Naive thymus-derived CD4-positive, alpha-beta T cell (primary cell): ENCODE measurements at regions not wholly inside any gene's neighbourhood (a gene's known extent, or its start where the extent isn't known, plus 50 kb on each side); places are given as distances from the start of the nearest gene placed in this dataset.

Source experiments
- ATAC-seq: fragments of 150-1000 bp; cut with Tn5 transposase; 2 replicates; pipeline ENCODE4 v1.10.0; 2021; ENCODE audit warnings: mild to moderate bottlenecking, moderate library complexity
- CTCF ChIA-PET: fragments of 350-600 bp; sonication (Branson Sonifier 250); formaldehyde crosslinking; loops from one replicate; lab custom pipeline; 2021; ENCODE audit warnings: antibody characterized with exemption; lab: Charles Lee
- POLR2A ChIA-PET: fragments of 350-600 bp; sonication (Branson Sonifier 250); formaldehyde crosslinking; loops from one replicate; lab custom pipeline; 2021; ENCODE audit warnings: antibody characterized with exemption, inconsistent platforms; lab: Charles Lee
- DNase-seq, 9 donors: peaks; one replicate each; pipeline versions ENCODE4 v3.0.0 to v3.0.0-alpha.2; 2020 to 2022; ENCODE audit warnings: mixed read lengths in 1 of 9
- H3K27ac ChIP-seq: one replicate; pipeline ENCODE4 v1.7.0; 2013; ENCODE audit warnings: mild to moderate bottlenecking, low read depth, low read length, moderate library complexity
- H3K27me3 ChIP-seq, 2 donors: one replicate each; pipeline ENCODE4 v1.7.0; 2013; ENCODE audit warnings: low read length in 2 of 2, mild to moderate bottlenecking in 2 of 2, moderate library complexity in 2 of 2; ENCODE audit not compliant: control insufficient read depth in 2 of 2, insufficient read depth in 2 of 2
- H3K36me3 ChIP-seq, 3 experiments: 1 replicate in 2 of 3; 2 replicates in 1 of 3; pipeline ENCODE4 v1.7.0; 2013; ENCODE audit warnings: low read length in 3 of 3, mild to moderate bottlenecking in 3 of 3, moderate library complexity in 1 of 3; ENCODE audit not compliant: insufficient read depth in 3 of 3, control insufficient read depth in 2 of 3
- H3K4me1 ChIP-seq, 2 donors: one replicate each; pipeline ENCODE4 v1.7.0; 2013; ENCODE audit warnings: low read length in 2 of 2, mild to moderate bottlenecking in 2 of 2, moderate library complexity in 1 of 2; ENCODE audit not compliant: control insufficient read depth in 2 of 2, insufficient read depth in 2 of 2
- H3K4me3 ChIP-seq: 2 replicates; pipeline ENCODE4 v1.7.0; 2013; ENCODE audit warnings: mild to moderate bottlenecking, low read length
- H3K9me3 ChIP-seq, 3 experiments: 1 replicate in 2 of 3; 2 replicates in 1 of 3; pipeline ENCODE4 v1.7.0; 2013; ENCODE audit warnings: low read length in 3 of 3; ENCODE audit not compliant: control insufficient read depth in 2 of 3
- H3K27ac Mint-ChIP-seq, 9 donors: one replicate each; pipeline ENCODE4 v1.8.0; 2020 to 2022; ENCODE audit warnings: mixed read lengths in 9 of 9, mild to moderate bottlenecking in 8 of 9, moderate library complexity in 5 of 9, inconsistent platforms in 2 of 9
- H3K27me3 Mint-ChIP-seq, 5 donors: one replicate each; pipeline ENCODE4 v1.8.0; 2021 to 2022; ENCODE audit warnings: mixed read lengths in 5 of 5, mild to moderate bottlenecking in 1 of 5
- H3K36me3 Mint-ChIP-seq, 5 donors: one replicate each; pipeline ENCODE4 v1.8.0; 2020 to 2022; ENCODE audit warnings: mixed read lengths in 5 of 5, mild to moderate bottlenecking in 3 of 5, inconsistent platforms in 1 of 5
- H3K4me1 Mint-ChIP-seq, 7 donors: one replicate each; pipeline ENCODE4 v1.8.0; 2020 to 2022; ENCODE audit warnings: mixed read lengths in 7 of 7, mild to moderate bottlenecking in 3 of 7, inconsistent platforms in 1 of 7
- H3K4me3 Mint-ChIP-seq, 10 donors: one replicate each; pipeline ENCODE4 v1.8.0; 2020 to 2022; ENCODE audit warnings: mild to moderate bottlenecking in 10 of 10, mixed read lengths in 10 of 10, moderate library complexity in 6 of 10, inconsistent platforms in 2 of 10
- H3K9me3 Mint-ChIP-seq, 11 donors: one replicate each; pipeline ENCODE4 v1.8.0; 2020 to 2022; ENCODE audit warnings: mixed read lengths in 11 of 11, mild to moderate bottlenecking in 4 of 11, inconsistent platforms in 1 of 11, moderate library complexity in 1 of 11
- intact Hi-C, 2 donors: fragments of 100-400 bp; cut with micrococcal nuclease; formaldehyde crosslinking; loops; one replicate each; pipeline ENCODE4 v1.15.1; 2023

DNA sequence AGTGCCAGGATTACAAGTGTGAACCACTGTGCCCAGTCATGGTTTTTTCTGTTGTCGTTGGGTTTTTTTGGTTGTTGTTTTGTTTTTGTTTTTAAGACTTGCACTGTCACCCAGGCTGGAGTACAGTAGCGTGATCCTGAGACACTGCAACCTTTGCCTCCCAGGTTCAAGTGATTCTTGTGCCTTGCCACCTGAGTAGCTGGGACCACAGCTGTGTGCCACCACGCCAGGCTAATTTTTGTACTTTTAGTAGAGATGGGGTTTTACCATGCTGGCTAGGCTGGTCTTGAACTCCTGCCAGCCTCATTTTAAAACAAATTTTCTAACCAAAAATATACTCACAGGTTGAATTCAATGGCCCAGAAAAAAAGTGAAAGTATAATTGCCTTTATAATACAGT is 174.1 kb downstream of the AHR start:
- Histone ChIP-seq H3K4me1 (no peaks in the 10 kb centered on the region), H3K27ac (no peak overlapping the region), H3K36me3 (no peaks in the 10 kb centered on the region), H3K4me3 (no peak overlapping the region), H3K27me3 (no peaks in the 10 kb centered on the region), H3K9me3 (no peaks in the 10 kb centered on the region)
- H3K27me3 Mint-ChIP-seq: peaks cover 0 to 10% (median 4%) of the 10 kb centered on the region in 5 donors
- peaks cover 0 to under 1% (median 0%) of the 10 kb centered on the region in 7 donors for H3K4me1 Mint-ChIP-seq
- intact Hi-C loops: no loop called here
- POLR2A ChIA-PET: no interaction called here
- DNase-seq (no peak), ATAC-seq (no peak)
- CTCF ChIA-PET: no interaction called here
- no peaks in the 10 kb centered on the region for H3K36me3 Mint-ChIP-seq
- H3K4me3 Mint-ChIP-seq: no peak overlapping the region
- no peak overlapping the region for H3K27ac Mint-ChIP-seq
- H3K9me3 Mint-ChIP-seq: no peaks in the 10 kb centered on the region

DNA sequence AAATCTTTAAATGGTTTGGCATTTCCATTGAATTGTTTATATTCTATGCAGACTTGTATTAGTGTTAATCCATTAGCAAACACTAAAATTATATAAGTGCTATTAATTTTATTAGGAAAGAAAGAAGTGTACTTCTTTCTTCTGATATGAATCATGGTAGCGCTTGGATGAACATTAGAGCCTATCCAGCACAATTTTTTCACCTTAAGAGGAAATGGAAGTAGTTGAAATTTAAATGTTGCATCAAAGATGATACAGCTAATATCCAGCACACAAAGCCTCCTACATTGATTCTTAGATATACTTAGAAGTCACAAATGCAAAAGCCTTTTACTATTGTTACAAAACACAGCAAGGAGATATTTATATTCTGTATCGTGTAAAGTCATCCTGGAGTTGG is 174.5 kb downstream of the AHR start:
- ATAC-seq: no peak
- CTCF ChIA-PET: no interaction called here
- Mint-ChIP-seq H3K9me3 (no peaks in the 10 kb centered on the region), H3K36me3 (no peaks in the 10 kb centered on the region), H3K27ac (no peak overlapping the region), H3K27me3 (peaks cover 0 to 10% (median 4%) of the 10 kb centered on the region in 5 donors), H3K4me1 (no peaks in the 10 kb centered on the region), H3K4me3 (no peak overlapping the region)
- DNase-seq: no peak
- no peak overlapping the region for H3K27ac ChIP-seq
- intact Hi-C loops: no loop called here
- no peaks in the 10 kb centered on the region for H3K4me1 ChIP-seq
- H3K4me3 ChIP-seq: no peak overlapping the region
- no peaks in the 10 kb centered on the region for H3K27me3 ChIP-seq
- no peaks in the 10 kb centered on the region for H3K9me3 ChIP-seq
- POLR2A ChIA-PET: no interaction called here
- no peaks in the 10 kb centered on the region for H3K36me3 ChIP-seq

DNA sequence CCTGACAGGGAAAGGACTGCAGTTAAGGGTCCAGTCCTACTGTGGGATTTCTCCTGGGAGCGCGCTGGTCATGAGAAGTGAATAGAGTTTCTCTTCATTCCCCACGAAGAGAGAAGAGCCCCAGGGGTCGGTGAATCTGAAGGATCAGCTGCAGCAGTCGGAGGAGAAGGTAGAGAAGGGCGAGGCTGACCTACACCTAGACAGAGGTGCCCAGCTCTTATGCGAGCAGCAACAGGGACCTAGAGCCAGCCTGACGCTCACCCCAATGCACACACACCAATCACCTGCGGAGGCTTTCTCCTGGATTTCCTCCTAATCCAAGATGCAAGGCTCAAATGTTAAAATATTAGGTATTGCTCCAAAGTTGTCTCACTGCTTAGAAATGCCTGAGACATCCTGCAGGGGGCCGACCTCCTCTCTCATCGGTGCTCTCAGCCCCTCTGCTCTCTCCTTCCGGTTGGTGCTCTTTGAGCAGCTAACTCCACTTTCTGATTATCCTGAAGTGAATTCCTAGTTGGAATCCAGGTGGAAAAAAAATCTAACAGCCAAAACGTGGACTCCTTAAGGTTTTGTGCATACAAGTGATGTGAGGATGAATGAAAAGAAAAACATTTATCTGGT is 176.4 kb downstream of the AHR start:
- intact Hi-C loops: no loop called here
- Histone ChIP-seq H3K4me3 (no peak overlapping the region), H3K4me1 (no peaks in the 10 kb centered on the region), H3K36me3 (no peaks in the 10 kb centered on the region), H3K27ac (no peak overlapping the region), H3K27me3 (no peaks in the 10 kb centered on the region), H3K9me3 (no peaks in the 10 kb centered on the region)
- no peak for DNase-seq
- H3K27me3 Mint-ChIP-seq: peaks cover 0 to 7% (median 4%) of the 10 kb centered on the region in 5 donors
- ATAC-seq: no peak
- ChIA-PET POLR2A (no interaction called here), CTCF (no interaction called here)
- H3K36me3 Mint-ChIP-seq: no peaks in the 10 kb centered on the region
- no peak overlapping the region for H3K4me3 Mint-ChIP-seq
- H3K9me3 Mint-ChIP-seq: no peaks in the 10 kb centered on the region
- no peak overlapping the region for H3K27ac Mint-ChIP-seq
- no peaks in the 10 kb centered on the region for H3K4me1 Mint-ChIP-seq

DNA sequence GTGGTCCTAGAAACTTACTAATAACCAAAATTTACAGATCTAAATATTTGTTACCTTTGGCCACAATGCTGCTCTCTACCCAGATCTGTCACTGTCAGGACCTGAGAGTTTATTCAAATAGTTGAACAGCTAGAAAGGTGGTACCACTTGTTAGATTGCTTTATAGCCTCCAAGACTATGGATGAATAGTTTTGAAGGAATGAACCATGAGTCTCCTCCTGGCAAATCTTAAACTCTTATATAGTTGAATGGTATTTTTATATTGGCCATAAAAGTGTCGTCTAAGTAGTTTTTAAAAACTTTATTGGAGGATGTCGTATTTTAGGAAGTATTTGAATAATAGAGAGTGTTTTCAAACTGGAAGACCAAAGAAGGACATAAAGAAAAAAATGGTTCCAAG is 178.7 kb downstream of the AHR start:
- H3K4me3 Mint-ChIP-seq: no peak overlapping the region
- no peak for DNase-seq
- CTCF ChIA-PET: no interaction called here
- H3K4me1 Mint-ChIP-seq: no peaks in the 10 kb centered on the region
- H3K36me3 Mint-ChIP-seq: no peaks in the 10 kb centered on the region
- H3K9me3 ChIP-seq: no peaks in the 10 kb centered on the region
- intact Hi-C loops: no loop called here
- H3K27me3 Mint-ChIP-seq: peaks cover 0 to 4% (median 1%) of the 10 kb centered on the region in 5 donors
- H3K27ac Mint-ChIP-seq: no peak overlapping the region
- H3K27me3 ChIP-seq: no peaks in the 10 kb centered on the region
- POLR2A ChIA-PET: no interaction called here
- no peaks in the 10 kb centered on the region for H3K9me3 Mint-ChIP-seq
- no peaks in the 10 kb centered on the region for H3K36me3 ChIP-seq
- H3K4me1 ChIP-seq: no peaks in the 10 kb centered on the region
- no peak for ATAC-seq
- H3K4me3 ChIP-seq: no peak overlapping the region
- H3K27ac ChIP-seq: no peak overlapping the region

DNA sequence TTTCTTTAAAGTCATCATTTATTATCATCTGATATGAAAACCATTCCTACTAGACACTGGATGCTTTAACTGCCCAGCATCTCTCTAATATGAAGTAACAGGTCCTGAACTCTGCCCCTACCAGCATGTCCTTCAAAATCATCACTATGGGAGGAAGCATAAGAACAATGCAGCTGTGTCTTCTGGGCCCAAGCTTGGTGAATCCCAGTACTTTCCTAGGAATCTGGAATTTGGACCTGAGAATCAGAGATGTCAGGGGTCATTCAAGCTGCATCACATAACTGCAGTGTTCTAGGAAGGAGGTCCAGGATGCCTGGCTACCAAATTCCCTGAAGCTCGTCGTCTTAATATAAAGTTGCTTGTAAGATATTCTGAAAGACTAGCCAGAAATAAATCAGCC is 182.7 kb downstream of the AHR start:
- Mint-ChIP-seq H3K27ac (no peak overlapping the region), H3K36me3 (no peaks in the 10 kb centered on the region), H3K4me3 (no peak overlapping the region), H3K4me1 (no peaks in the 10 kb centered on the region), H3K9me3 (peaks cover 0 to 2% (median 0%) of the 10 kb centered on the region in 11 donors), H3K27me3 (peaks cover 0 to 3% (median 0%) of the 10 kb centered on the region in 5 donors)
- DNase-seq: no peak
- H3K36me3 ChIP-seq: no peaks in the 10 kb centered on the region
- POLR2A ChIA-PET: no interaction called here
- H3K4me1 ChIP-seq: no peaks in the 10 kb centered on the region
- no peaks in the 10 kb centered on the region for H3K27me3 ChIP-seq
- no peak overlapping the region for H3K4me3 ChIP-seq
- no peak overlapping the region for H3K27ac ChIP-seq
- no peaks in the 10 kb centered on the region for H3K9me3 ChIP-seq
- CTCF ChIA-PET: no interaction called here
- intact Hi-C loops: no loop called here
- no peak for ATAC-seq

DNA sequence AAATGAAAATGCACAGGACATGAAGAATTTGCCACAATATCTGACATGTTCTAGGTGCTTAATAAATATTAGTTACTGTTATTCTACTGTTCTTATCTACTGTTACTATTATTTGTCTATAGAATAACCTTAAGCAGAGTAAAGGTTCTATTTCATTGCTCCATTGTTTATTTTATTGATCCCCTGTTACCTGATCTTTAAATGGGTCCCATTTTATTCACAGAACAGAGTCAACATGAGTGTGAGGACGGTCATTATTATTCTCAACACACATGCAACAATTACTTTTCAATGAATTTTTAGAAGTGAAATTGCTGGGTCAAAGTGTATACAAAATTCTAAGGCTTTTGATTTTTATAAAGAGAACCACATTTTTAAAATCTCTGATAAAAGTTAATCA is 186.9 kb downstream of the AHR start:
- Histone ChIP-seq H3K27ac (no peak overlapping the region), H3K4me3 (no peak overlapping the region), H3K27me3 (no peaks in the 10 kb centered on the region), H3K9me3 (no peaks in the 10 kb centered on the region), H3K36me3 (no peaks in the 10 kb centered on the region), H3K4me1 (peaks cover 0 to 6% of the 10 kb centered on the region in 2 donors)
- ChIA-PET CTCF (no interaction called here), POLR2A (no interaction called here)
- H3K27ac Mint-ChIP-seq: no peak overlapping the region
- peaks cover 0 to 3% (median 0%) of the 10 kb centered on the region in 11 donors for H3K9me3 Mint-ChIP-seq
- H3K36me3 Mint-ChIP-seq: peaks cover 0 to 4% (median 0%) of the 10 kb centered on the region in 5 donors
- H3K4me3 Mint-ChIP-seq: no peak overlapping the region
- intact Hi-C loops: no loop called here
- no peaks in the 10 kb centered on the region for H3K27me3 Mint-ChIP-seq
- peaks cover 0 to 17% (median 11%) of the 10 kb centered on the region in 7 donors for H3K4me1 Mint-ChIP-seq
- DNase-seq: no peak
- no peak for ATAC-seq

DNA sequence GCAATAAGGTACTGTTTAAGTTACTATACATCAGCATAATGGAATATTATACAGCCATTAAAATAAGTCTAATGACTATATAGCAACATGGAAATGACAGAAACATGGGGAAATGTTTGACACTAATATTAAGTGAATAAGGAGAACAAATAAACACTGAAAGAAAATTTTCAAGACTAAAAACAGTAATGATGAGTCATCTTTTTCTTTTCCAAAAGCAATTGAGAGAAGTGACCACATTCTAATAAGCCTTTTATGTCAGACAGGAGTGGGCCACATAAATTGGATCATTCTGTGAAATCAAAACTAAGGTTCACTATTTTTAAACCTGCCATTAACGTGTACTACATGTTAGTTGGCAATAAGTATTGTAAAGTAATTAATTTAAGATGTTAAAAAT is 187.5 kb downstream of the AHR start:
- ChIA-PET CTCF (no interaction called here), POLR2A (no interaction called here)
- no peaks in the 10 kb centered on the region for H3K36me3 ChIP-seq
- Mint-ChIP-seq H3K27ac (no peak overlapping the region), H3K36me3 (peaks cover 0 to 5% (median 0%) of the 10 kb centered on the region in 5 donors), H3K4me3 (no peak overlapping the region), H3K4me1 (peaks cover 0 to 23% (median 16%) of the 10 kb centered on the region in 7 donors), H3K27me3 (no peaks in the 10 kb centered on the region), H3K9me3 (peaks cover 0 to 3% (median 0%) of the 10 kb centered on the region in 11 donors)
- no peak for ATAC-seq
- intact Hi-C loops: no loop called here
- H3K9me3 ChIP-seq: no peaks in the 10 kb centered on the region
- no peak overlapping the region for H3K27ac ChIP-seq
- H3K4me3 ChIP-seq: no peak overlapping the region
- H3K27me3 ChIP-seq: no peaks in the 10 kb centered on the region
- peaks cover 0 to 8% of the 10 kb centered on the region in 2 donors for H3K4me1 ChIP-seq
- no peak for DNase-seq
